Endothelial cell of umbilical vein (primary cell): ENCODE measurements at regions not wholly inside any gene's neighbourhood (a gene's known extent, or its start where the extent isn't known, plus 50 kb on each side); places are given as distances from the start of the nearest gene placed in this dataset.

ENCODE experiments used
- CTCF ChIP-seq, 2 donors: IDR thresholded peaks; 1 replicate in 1 of 2; 2 replicates in 1 of 2; pipeline ENCODE4 v1.5.1; 2011; ENCODE audit warnings: low read length in 2 of 2, mild to moderate bottlenecking in 2 of 2, moderate library complexity in 2 of 2, control low read depth in 1 of 2, inconsistent platforms in 1 of 2, low read depth in 1 of 2; ENCODE audit not compliant: insufficient read depth in 1 of 2; ENCODE audit errors: extremely low read depth in 1 of 2
- EZH2 ChIP-seq: IDR thresholded peaks from 2 replicates; pipeline ENCODE4 v1.6.1; 2012; ENCODE audit warnings: borderline replicate concordance, low read depth, mild to moderate bottlenecking, moderate library complexity, low read length, inconsistent platforms; ENCODE audit not compliant: severe bottlenecking
- FOS ChIP-seq: IDR thresholded peaks from 2 replicates; pipeline ENCODE4 v1.6.1; 2011; ENCODE audit warnings: mild to moderate bottlenecking, low read length, moderate library complexity, borderline replicate concordance; ENCODE audit not compliant: insufficient read depth
- GATA2 ChIP-seq: IDR thresholded peaks from 2 replicates; pipeline ENCODE4 v1.7.0; 2011; ENCODE audit warnings: low read depth, mild to moderate bottlenecking, moderate library complexity, mixed read lengths, low read length; ENCODE audit not compliant: insufficient read length, insufficient read depth
- JUN ChIP-seq: IDR thresholded peaks from 2 replicates; pipeline ENCODE4 v1.6.1; 2011; ENCODE audit warnings: borderline replicate concordance, low read depth; ENCODE audit not compliant: insufficient read length, insufficient read depth
- MAX ChIP-seq: IDR thresholded peaks from 2 replicates; pipeline ENCODE4 v1.6.1; 2011; ENCODE audit not compliant: insufficient read depth, insufficient read length
- MYC ChIP-seq: IDR thresholded peaks from one replicate; pipeline ENCODE4 v1.6.1; 2011; ENCODE audit warnings: mild to moderate bottlenecking, low read depth, low read length
- POLR2A ChIP-seq: IDR thresholded peaks from 2 replicates; pipeline ENCODE4 v1.6.1; 2012; ENCODE audit warnings: low read depth, mild to moderate bottlenecking, control low read depth, low read length
- POLR2AphosphoS5 ChIP-seq: IDR thresholded peaks from 2 replicates; pipeline ENCODE4 v1.6.1; 2012; ENCODE audit warnings: low read depth, mild to moderate bottlenecking, control low read depth, low read length, moderate library complexity; ENCODE audit not compliant: insufficient read depth

GRCh38 chr7:159296093-159296681 lies 151.5 kb upstream of the VIPR2 start:
- TF ChIP-seq CTCF (IDR thresholded peaks at IDR 0.05; ENCODE audit: extremely low read depth in 1 of 2, insufficient read depth in 1 of 2, low read depth in 1 of 2, low read length in 2 of 2) (no peak), MAX (no peak), MYC (no peak), POLR2A (no peak), FOS (no peak), EZH2 (no peak), POLR2AphosphoS5 (no peak), GATA2 (no peak), JUN (no peak)
